ENCODE measurements at regions not wholly inside any gene's neighbourhood (a gene's known extent, or its start where the extent isn't known, plus 50 kb on each side); places are given as distances from the start of the nearest gene placed in this dataset.

DNA sequence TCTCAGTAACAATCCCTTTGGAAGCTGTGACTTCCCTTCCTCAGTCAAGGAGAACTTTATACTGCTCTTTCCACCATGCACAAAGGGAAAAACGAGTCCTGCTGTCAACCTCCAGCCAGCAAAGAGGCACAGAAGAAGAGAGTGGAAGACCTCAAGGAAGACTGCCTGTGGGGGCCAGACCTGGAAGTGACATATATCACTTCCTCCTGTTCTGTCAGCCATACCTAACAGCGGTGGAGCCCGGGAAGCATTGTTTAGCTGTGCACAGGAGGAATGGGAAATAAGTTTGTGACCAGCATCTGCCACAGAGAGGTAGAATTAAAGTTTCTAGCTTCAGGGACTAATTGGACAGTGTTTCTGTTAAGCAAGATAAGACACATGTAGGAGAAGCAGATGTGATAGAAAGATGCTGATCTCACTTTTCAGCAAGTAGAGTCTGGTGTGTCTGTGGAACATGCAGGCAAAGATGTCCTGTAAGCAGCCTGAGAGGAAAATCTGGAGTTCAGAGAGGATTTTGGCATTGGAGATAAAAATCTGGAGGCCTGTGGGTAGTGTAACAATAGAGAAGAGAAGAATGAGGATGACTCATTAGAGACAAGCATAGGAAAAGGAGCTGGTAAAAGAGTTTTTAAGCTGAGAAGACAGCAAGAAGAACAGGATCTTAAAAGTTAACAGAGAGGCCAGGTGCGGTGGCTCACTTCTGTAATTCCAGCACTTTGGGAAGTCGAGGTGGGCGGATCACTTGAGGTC lies 141.6 kb upstream of the CPSF6 start:
- no peak for DNase-seq

- no peak for DNase-seq
Observed at GRCh38 chr12:69099201-69099837, 140.1 kb upstream of the CPSF6 start.

GRCh38 chr12:69101505-69101904 lies 137.9 kb upstream of the CPSF6 start:
- DNase-seq = no peak

- DNase-seq = no peak
Observed at GRCh38 chr12:69102856-69103255, 136.5 kb upstream of the CPSF6 start.

DNA sequence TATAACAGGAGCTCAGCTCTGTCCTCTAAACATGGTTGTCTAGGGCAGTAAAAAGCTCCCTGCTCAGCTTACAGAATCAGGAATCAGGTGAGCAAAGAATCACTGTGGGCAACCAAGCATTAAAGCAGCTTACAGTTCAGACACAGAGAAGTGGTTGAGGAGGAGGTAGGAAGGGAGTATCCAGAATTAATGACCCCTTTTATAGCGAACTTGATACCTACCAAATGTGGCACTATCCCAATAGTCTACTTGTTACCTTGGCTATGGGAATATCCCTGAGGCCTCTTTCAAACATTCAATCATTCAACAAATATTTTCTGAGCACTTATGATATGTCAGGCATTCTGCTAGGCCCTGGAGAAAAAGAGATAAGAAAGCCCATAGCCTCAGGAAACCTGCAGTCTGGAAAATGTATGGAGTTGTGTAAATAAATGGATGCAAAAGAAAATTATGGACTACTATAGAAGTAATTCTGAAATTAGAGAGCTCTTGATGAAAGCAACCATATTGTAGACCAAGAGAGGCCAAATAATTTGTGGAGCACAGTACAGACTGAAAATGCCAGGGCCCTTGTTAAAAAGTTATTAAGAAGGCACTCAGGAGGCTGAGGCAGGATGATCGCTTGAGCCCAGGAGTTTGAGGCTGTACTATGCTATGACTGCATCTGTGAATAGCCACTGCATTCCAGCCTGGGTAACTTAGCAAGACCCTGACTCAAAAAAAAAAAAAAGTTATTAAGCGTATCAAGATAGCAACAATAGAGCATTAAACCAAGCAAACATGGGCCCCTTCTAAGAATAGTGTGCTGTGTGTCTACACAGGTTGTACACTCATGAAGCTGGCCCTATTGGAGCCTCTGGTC lies 134.0 kb upstream of the CPSF6 start:
- DNase-seq = no peak

- no peak for DNase-seq
Observed at GRCh38 chr12:69106482-69107118, 132.8 kb upstream of the CPSF6 start.

DNA sequence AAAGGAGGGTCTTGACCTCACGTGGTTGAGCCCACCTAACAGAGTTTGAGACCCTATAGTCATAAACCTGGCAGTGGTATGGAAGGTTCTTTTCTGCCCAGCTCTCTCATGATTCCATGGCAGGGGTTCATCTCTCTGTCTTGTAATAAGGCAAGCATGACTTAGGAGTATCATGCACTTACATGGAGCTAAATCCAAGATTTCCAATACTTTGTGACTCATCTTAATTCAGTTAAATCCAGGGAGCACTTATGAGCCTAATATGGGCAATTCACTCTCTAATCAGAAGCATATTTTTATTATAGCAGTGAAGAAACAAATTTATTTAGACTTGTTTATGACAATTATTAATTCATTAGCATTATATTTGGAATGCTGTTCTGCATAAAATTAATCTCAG lies 131.8 kb upstream of the CPSF6 start:
- DNase-seq = no peak

- DNase-seq = no peak
Observed at GRCh38 chr12:69108037-69108436, 131.3 kb upstream of the CPSF6 start.

GRCh38 chr12:69112616-69113015 lies 126.8 kb upstream of the CPSF6 start:
- DNase-seq = no peak

GRCh38 chr12:69115099-69115498 lies 124.3 kb upstream of the CPSF6 start:
- DNase-seq = no peak

DNA sequence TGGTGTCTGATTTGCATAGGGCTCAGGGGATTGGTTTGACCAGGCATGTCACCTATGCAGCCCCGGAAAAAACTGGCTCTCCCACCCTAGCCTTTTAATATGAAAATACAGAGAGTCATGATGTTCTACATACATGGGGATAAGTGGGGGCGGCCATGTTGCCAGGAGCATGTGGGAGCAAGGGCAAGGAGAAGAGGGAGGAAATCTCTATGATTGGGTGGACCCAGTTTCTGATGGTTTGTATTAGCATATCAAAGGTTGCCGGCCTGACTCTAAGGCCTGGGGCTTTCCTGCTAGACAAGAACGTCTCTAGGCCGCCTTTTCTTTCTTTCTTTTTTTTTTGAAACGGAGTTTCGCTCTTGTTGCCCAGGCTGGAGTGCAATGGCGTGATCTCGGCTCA lies 123.4 kb upstream of the CPSF6 start:
- no peak for DNase-seq

- no peak for DNase-seq
Observed at GRCh38 chr12:69117566-69118266, 121.7 kb upstream of the CPSF6 start.

- no peak for DNase-seq
Observed at GRCh38 chr12:69118516-69118915, 120.9 kb upstream of the CPSF6 start.

DNA sequence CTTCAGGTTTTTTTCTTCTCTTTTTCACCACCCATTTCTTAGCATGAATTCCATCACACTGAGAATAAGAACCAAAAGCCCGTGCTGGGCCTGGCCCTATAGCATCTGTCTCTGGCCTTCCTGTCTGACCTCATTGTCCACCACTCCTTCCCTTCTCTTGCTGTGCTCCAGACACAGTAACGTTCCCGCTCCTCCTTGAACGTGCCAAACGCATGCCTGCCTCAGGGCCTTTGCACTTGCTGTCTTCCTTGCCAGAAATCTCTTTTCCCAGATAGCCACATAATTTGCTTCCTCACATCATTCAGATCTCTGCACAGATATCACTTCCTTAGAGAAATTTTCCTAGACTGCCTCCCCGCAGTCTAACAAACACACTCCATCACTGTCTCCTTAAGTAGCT lies 119.6 kb upstream of the CPSF6 start:
- no peak for DNase-seq

DNA sequence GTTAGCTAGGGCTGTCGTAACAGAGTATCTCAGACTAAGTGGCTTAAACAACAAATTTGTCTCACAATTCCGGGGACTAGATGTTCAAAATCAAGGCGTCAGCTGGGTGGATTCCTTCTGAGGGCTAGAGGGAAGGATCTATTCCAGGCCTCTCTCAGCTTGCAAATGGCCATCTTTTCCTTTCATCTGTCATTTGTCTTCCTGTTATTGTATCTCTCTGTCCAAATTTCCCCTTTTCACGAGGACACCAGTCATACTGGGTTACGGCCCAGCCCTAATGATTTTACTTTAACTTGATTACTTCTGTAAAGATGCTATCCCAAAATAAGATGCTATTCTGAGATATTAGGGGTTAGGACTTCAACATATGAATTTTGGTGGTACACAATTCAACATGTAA lies 119.0 kb upstream of the CPSF6 start:
- no peak for DNase-seq

DNA sequence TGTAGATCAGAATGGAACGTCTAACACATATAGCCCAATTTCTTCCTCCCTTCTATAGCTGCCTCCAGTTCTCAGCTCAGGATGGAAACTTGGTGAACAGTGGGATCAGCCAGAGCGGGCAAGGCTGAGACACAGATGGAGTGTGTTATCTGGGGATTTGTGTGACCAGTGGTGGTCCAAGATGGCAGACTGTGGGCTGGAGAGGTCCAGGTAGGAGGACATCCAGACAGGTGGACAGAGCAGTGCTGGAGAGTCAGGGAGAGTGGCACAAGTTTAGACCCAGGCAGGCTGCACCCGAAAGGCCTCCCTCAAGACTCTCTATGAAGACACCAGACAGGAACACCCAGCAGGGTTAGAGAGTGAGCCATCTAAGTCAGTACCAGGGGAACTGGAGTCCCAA lies 116.1 kb upstream of the CPSF6 start:
- no peak for DNase-seq

DNA sequence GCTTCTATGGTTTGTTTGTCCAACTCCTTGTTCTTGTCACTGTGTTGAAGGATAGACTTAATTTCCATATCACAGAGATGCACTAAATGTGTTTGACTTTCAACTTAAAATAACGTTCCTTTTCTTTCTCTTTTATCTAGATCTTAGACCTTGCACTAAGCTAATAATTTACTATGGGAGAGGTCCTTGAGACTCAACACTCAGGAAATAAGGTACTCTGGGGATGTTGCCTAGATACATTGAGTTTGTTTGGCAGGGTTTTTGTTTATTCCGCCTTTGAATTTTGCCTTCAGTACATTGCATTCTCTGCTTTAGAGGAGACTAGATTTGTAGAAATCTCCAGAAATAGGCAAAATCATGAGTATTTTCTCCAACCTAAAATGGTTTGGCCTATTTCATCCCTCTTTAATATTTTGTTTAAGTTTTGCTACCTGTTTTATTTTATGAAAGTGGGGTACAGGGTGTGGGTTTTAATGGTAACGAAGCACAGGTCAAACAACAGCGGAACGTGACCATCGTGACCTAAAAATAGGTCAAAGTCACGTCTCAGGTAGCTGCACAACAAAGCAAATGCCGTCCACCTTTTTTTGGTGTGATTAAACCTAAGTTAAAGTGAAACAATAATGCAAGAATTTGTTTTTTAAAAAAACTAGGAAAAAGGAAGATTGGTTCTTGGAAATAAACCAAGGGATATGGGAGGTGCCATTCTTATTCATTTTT lies 115.3 kb upstream of the CPSF6 start:
- no peak for DNase-seq

GRCh38 chr12:69129017-69129416 lies 110.4 kb upstream of the CPSF6 start:
- DNase-seq = no peak

DNA sequence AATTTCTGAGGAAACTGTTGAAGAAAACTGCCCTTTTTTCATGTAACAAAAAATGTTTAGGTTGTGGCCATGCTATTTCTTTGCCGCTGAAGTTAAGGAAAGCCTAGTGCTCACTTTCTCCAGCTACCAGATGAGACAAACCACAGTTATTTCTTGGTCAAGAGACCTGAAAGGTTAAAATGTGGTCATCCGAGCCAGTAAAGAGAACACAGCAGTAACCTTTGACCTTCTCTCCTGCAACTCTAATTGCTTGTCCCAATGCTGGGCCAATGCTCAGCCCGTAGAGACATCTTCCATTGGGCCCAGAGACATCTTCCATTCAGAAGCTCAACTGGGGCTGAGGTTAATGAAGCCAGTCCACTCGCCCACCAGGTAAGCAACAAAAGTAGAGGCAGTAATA lies 109.8 kb upstream of the CPSF6 start:
- DNase-seq = no peak

DNA sequence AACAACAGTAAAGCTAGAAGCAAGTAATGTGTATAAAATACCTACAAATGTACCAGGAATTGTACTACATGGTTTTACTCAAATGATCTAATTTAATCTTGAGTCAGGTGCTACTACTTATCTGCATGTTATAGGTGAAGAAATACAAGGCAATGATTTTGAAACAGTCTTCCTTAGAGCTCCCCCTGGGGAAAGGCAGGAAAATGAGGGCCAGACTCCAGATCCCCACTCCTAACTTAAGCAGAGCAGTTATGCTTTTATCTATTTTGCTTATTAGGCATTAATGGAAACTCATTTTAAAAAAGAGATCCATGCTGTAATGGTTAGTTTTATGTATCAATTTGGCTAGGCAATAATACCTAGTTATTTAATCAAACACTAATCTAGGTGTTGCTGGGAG lies 109.3 kb upstream of the CPSF6 start:
- no peak for DNase-seq

GRCh38 chr12:69131077-69131476 lies 108.3 kb upstream of the CPSF6 start:
- DNase-seq = no peak

Measured in activated CD4-positive, CD25-positive, alpha-beta regulatory T cell (primary cell).